H9 (cell line): ENCODE measurements at regions not wholly inside any gene's neighbourhood (a gene's known extent, or its start where the extent isn't known, plus 50 kb on each side); places are given as distances from the start of the nearest gene placed in this dataset.

ENCODE experiments used
- DNase-seq: peaks from one replicate; pipeline ENCODE4 v3.0.0-alpha.2; 2017
- H2AFZ ChIP-seq: one replicate; pipeline ENCODE4 v1.6.1; 2013; ENCODE audit warnings: mild to moderate bottlenecking, low read length, control low read depth, moderate library complexity
- H2AK5ac ChIP-seq: 2 replicates; pipeline ENCODE4 v1.6.1; 2013; ENCODE audit warnings: low read length, control low read depth, mixed read lengths; ENCODE audit not compliant: insufficient read length
- H2BK120ac ChIP-seq: one replicate; pipeline ENCODE4 v1.6.1; 2013; ENCODE audit warnings: low read depth, mild to moderate bottlenecking, low read length, control low read depth, inconsistent platforms; ENCODE audit not compliant: poor library complexity, severe bottlenecking
- H2BK12ac ChIP-seq: 2 replicates; pipeline ENCODE4 v1.6.1; 2013; ENCODE audit warnings: low read length, control low read depth, mixed read lengths, low read depth; ENCODE audit not compliant: insufficient read length
- H2BK15ac ChIP-seq: 2 replicates; pipeline ENCODE4 v1.6.1; 2013; ENCODE audit warnings: low read depth, low read length, control low read depth
- H2BK20ac ChIP-seq: one replicate; pipeline ENCODE4 v1.6.1; 2013; ENCODE audit warnings: low read depth, mild to moderate bottlenecking, low read length, control low read depth, inconsistent platforms; ENCODE audit not compliant: poor library complexity, severe bottlenecking
- H2BK5ac ChIP-seq: 2 replicates; pipeline ENCODE4 v1.6.1; 2013; ENCODE audit warnings: low read length, control low read depth, mixed read lengths; ENCODE audit not compliant: insufficient read length
- H3K14ac ChIP-seq: 2 replicates; pipeline ENCODE4 v1.6.1; 2013; ENCODE audit warnings: low read length, control low read depth; ENCODE audit not compliant: insufficient read depth
- H3K18ac ChIP-seq: 2 replicates; pipeline ENCODE4 v1.6.1; 2013; ENCODE audit warnings: low read depth, mild to moderate bottlenecking, mixed read lengths, low read length, control low read depth; ENCODE audit not compliant: insufficient read length
- H3K23ac ChIP-seq: 2 replicates; pipeline ENCODE4 v1.6.1; 2013; ENCODE audit warnings: low read length, control low read depth, mixed read lengths, low read depth; ENCODE audit not compliant: insufficient read length
- H3K23me2 ChIP-seq: 2 replicates; pipeline ENCODE4 v1.6.1; 2013; ENCODE audit warnings: low read depth, mild to moderate bottlenecking, mixed read lengths, low read length, control low read depth; ENCODE audit not compliant: insufficient read length, poor library complexity, severe bottlenecking
- H3K27ac ChIP-seq: 2 replicates; pipeline ENCODE4 v1.5.1; 2013; ENCODE audit warnings: low read length, control low read depth, mixed read lengths, low read depth; ENCODE audit not compliant: insufficient read length
- H3K27me3 ChIP-seq: 2 replicates; pipeline ENCODE4 v1.6.1; 2013; ENCODE audit warnings: low read length, control low read depth, inconsistent platforms; ENCODE audit not compliant: insufficient read depth
- H3K4ac ChIP-seq: 2 replicates; pipeline ENCODE4 v1.6.1; 2013; ENCODE audit warnings: low read depth, mild to moderate bottlenecking, control low read depth, inconsistent platforms, low read length, moderate library complexity
- H3K4me1 ChIP-seq: 2 replicates; pipeline ENCODE4 v1.6.1; 2013; ENCODE audit warnings: low read length, control low read depth, inconsistent platforms; ENCODE audit not compliant: insufficient read depth
- H3K4me2 ChIP-seq: 2 replicates; pipeline ENCODE4 v1.6.1; 2013; ENCODE audit warnings: low read length, control low read depth, mixed read lengths; ENCODE audit not compliant: insufficient read length, insufficient read depth
- H3K56ac ChIP-seq: 2 replicates; pipeline ENCODE4 v1.6.1; 2013; ENCODE audit warnings: low read depth, mild to moderate bottlenecking, mixed read lengths, low read length, control low read depth; ENCODE audit not compliant: insufficient read length
- H3K79me1 ChIP-seq: 2 replicates; pipeline ENCODE4 v1.6.1; 2013; ENCODE audit warnings: low read depth, mild to moderate bottlenecking, moderate library complexity, low read length, control low read depth, inconsistent platforms; ENCODE audit not compliant: insufficient read depth, poor library complexity, severe bottlenecking
- H3K79me2 ChIP-seq: 2 replicates; pipeline ENCODE4 v1.6.1; 2013; ENCODE audit warnings: low read length, control low read depth, inconsistent platforms; ENCODE audit not compliant: insufficient read depth
- H3K9ac ChIP-seq: 2 replicates; pipeline ENCODE4 v1.6.1; 2013; ENCODE audit warnings: low read length, control low read depth, mixed read lengths; ENCODE audit not compliant: insufficient read length; ENCODE audit errors: extremely low read depth
- H3K9me3 ChIP-seq: one replicate; pipeline ENCODE4 v1.6.1; 2013; ENCODE audit warnings: low read depth, low read length, inconsistent platforms; ENCODE audit not compliant: control insufficient read depth
- H3T11ph ChIP-seq: one replicate; pipeline ENCODE4 v1.6.1; 2013; ENCODE audit warnings: mild to moderate bottlenecking, low read length, control low read depth, inconsistent platforms
- H4K20me1 ChIP-seq: one replicate; pipeline ENCODE4 v1.6.1; 2013; ENCODE audit not compliant: control insufficient read depth, insufficient read length, insufficient read depth
- H4K5ac ChIP-seq: 2 replicates; pipeline ENCODE4 v1.6.1; 2013; ENCODE audit warnings: low read depth, mild to moderate bottlenecking, mixed read lengths, low read length, control low read depth; ENCODE audit not compliant: insufficient read length
- H4K8ac ChIP-seq: replicated peaks from 2 replicates; pipeline ENCODE4 v1.6.1; 2013; ENCODE audit warnings: low read length, control low read depth, mixed read lengths, low read depth; ENCODE audit not compliant: insufficient read length
- H4K91ac ChIP-seq: 2 replicates; pipeline ENCODE4 v1.6.1; 2013; ENCODE audit warnings: low read depth, mild to moderate bottlenecking, moderate library complexity, mixed read lengths, low read length, control low read depth; ENCODE audit not compliant: insufficient read length
- H3K27ac Mint-ChIP-seq, 3 experiments: 2 replicates in 2 of 3; 3 replicates in 1 of 3; pipeline ENCODE4 v1.8.0; 2020 to 2021; ENCODE audit warnings: mixed read lengths in 3 of 3, mild to moderate bottlenecking in 1 of 3, moderate library complexity in 1 of 3
- H3K27me3 Mint-ChIP-seq: 2 replicates; pipeline ENCODE4 v1.8.0; 2021; ENCODE audit warnings: low read depth, mild to moderate bottlenecking, moderate library complexity, mixed read lengths
- H3K36me3 Mint-ChIP-seq, 3 experiments: 2 replicates in 2 of 3; 3 replicates in 1 of 3; pipeline ENCODE4 v1.8.0; 2020 to 2021; ENCODE audit warnings: low read depth in 3 of 3, mixed read lengths in 3 of 3; ENCODE audit not compliant: insufficient read depth in 1 of 3
- H3K4me1 Mint-ChIP-seq, 2 experiments: 2 replicates each; pipeline ENCODE4 v1.8.0; 2020; ENCODE audit warnings: mixed read lengths in 2 of 2
- H3K4me3 Mint-ChIP-seq, 2 experiments: 2 replicates in 1 of 2; 3 replicates in 1 of 2; pipeline ENCODE4 v1.8.0; 2020 to 2021; ENCODE audit warnings: mild to moderate bottlenecking in 2 of 2, mixed read lengths in 2 of 2, moderate library complexity in 1 of 2
- H3K9me3 Mint-ChIP-seq, 2 experiments: 2 replicates in 1 of 2; 3 replicates in 1 of 2; pipeline ENCODE4 v1.8.0; 2020; ENCODE audit warnings: mild to moderate bottlenecking in 2 of 2, mixed read lengths in 2 of 2, moderate library complexity in 1 of 2
- CTCF ChIP-seq: fragments of 200-600 bp; sonication (generic); conservative IDR thresholded peaks from 3 replicates; pipeline ENCODE4 v1.8.0; 2021; ENCODE audit warnings: antibody characterized with exemption, mild to moderate bottlenecking
- WGBS: extraction: QIAGEN DNeasy Blood & Tissue Kit; methylation state at CpG from one replicate; pipeline ENCODE4 v1.1.7; 2013; ENCODE audit warnings: missing lambda C conversion rate, low lambda C conversion rate, mixed read lengths; ENCODE audit not compliant: insufficient read length; ENCODE audit errors: extremely low coverage; 5-methylcytosine and 5-hydroxymethylcytosine counted together

- Mint-ChIP-seq H3K27ac (no peak overlapping the region), H3K36me3 (no peaks in the 10 kb centered on the region), H3K9me3 (0 out of 5 replicates have a peak, but pooled peaks cover 0 to 2% of the 10 kb centered on the region in 2 experiments), H3K27me3 (no peaks in the 10 kb centered on the region), H3K4me3 (no peak overlapping the region), H3K4me1 (no peaks in the 10 kb centered on the region)
- WGBS = no CpG with 5 or more reads among the region's 2 CpGs
- H3K4me2 ChIP-seq = no peak overlapping the region
- no peaks in the 10 kb centered on the region for H4K20me1 ChIP-seq
- no peaks in the 10 kb centered on the region for H3K23me2 ChIP-seq
- H3K56ac ChIP-seq = no peak overlapping the region
- no peak overlapping the region for H3K4ac ChIP-seq
- no peaks in the 10 kb centered on the region for H3K79me2 ChIP-seq
- no peak overlapping the region for H2BK120ac ChIP-seq
- no peak overlapping the region for H4K5ac ChIP-seq
- no peak overlapping the region for H2BK5ac ChIP-seq
- no peak overlapping the region for H2BK15ac ChIP-seq
- no peak overlapping the region for H3K18ac ChIP-seq
- no peak overlapping the region for H3K23ac ChIP-seq
- TF ChIP-seq CTCF = no peak
- no peak overlapping the region for H3K27ac ChIP-seq
- H2AK5ac ChIP-seq = no peak overlapping the region
- H2BK12ac ChIP-seq = no peak overlapping the region
- no peaks in the 10 kb centered on the region for H3K79me1 ChIP-seq
- H3K27me3 ChIP-seq = no peaks in the 10 kb centered on the region
- no peak overlapping the region for H2BK20ac ChIP-seq
- no peak overlapping the region for H3K9ac ChIP-seq
- no peak overlapping the region for H4K8ac ChIP-seq
- no peak overlapping the region for H3K14ac ChIP-seq
- no peak for DNase-seq
- H3K4me1 ChIP-seq = no peaks in the 10 kb centered on the region
- no peak overlapping the region for H2AFZ ChIP-seq
- H3K9me3 ChIP-seq = no peaks in the 10 kb centered on the region
- no peak overlapping the region for H4K91ac ChIP-seq
- no peak overlapping the region for H3T11ph ChIP-seq
Measured at GRCh38 chr3:35562141-35562540, 77.2 kb upstream of the ARPP21 start.
